COLO829 (cell line): ENCODE measurements at regions not wholly inside any gene's neighbourhood (a gene's known extent, or its start where the extent isn't known, plus 50 kb on each side); places are given as distances from the start of the nearest gene placed in this dataset.
"Not testable (repeated sequence)": the region's sequence is repeated elsewhere in the genome, so short reads cannot be mapped to it uniquely, and the experiment has no call there.

Source experiments
- DNase-seq: peaks from one replicate; pipeline ENCODE4 v3.0.0; 2012; ENCODE audit warnings: low spot score

- DNase-seq, result not testable (repeated sequence)
Measured at GRCh38 chr9:97103613-97104383, 64.9 kb upstream of the CTSV start.

GRCh38 chr9:97099540-97099939 lies 60.6 kb upstream of the CTSV start:
- DNase-seq, result not testable (repeated sequence)

- DNase-seq, result no peak
Measured at GRCh38 chr9:97096793-97097192, 57.9 kb upstream of the CTSV start.

- DNase-seq, result not testable (repeated sequence)
Measured at GRCh38 chr9:97089361-97089760, 50.4 kb upstream of the CTSV start.
